Endothelial cell of umbilical vein (primary cell): ENCODE measurements at regions not wholly inside any gene's neighbourhood (a gene's known extent, or its start where the extent isn't known, plus 50 kb on each side); places are given as distances from the start of the nearest gene placed in this dataset.

Experiments used
- BruUV-seq: library from RNA; stranded (reverse); fragments of 400-500 nt; replicated peaks from 2 replicates; lab custom pipeline; 2021; lab: Mats Ljungman, UMichigan
- CTCF ChIA-PET: fragments of 300-600, 350-600 bp; sonication (Branson Sonifier 250); formaldehyde crosslinking; loops from one replicate; lab custom pipeline; 2021; ENCODE audit warnings: antibody characterized with exemption, inconsistent platforms; lab: Charles Lee
- POLR2A ChIA-PET: fragments of 300-600, 350-600 bp; sonication (Branson Sonifier 250); formaldehyde crosslinking; loops from one replicate; lab custom pipeline; 2021; ENCODE audit warnings: antibody characterized with exemption, inconsistent platforms; lab: Charles Lee
- DNase-seq: peaks from one replicate; pipeline ENCODE4 v3.0.0-alpha.2; 2011; ENCODE audit warnings: low read depth, low spot score
- FAIRE-seq: peaks from 2 replicates; lab custom pipeline; 2011; peaks lifted over from hg19 to GRCh38; lab: Jason Lieb, UNC
- H2AFZ ChIP-seq: 2 replicates; pipeline ENCODE4 v1.6.0; 2012; ENCODE audit warnings: low read depth, low read length, control low read depth, inconsistent platforms
- H3K27ac ChIP-seq: 2 replicates; pipeline ENCODE4 v1.5.1; 2011; ENCODE audit warnings: low read depth, mild to moderate bottlenecking, control low read depth, low read length, moderate library complexity; ENCODE audit not compliant: insufficient read depth
- H3K27me3 ChIP-seq, 2 experiments: 2 replicates each; pipeline versions ENCODE4 v1.6.0 to v1.6.1; 2011; ENCODE audit warnings: low read length in 2 of 2, mixed read lengths in 1 of 2; ENCODE audit not compliant: control insufficient read depth in 2 of 2, insufficient read depth in 2 of 2
- H3K36me3 ChIP-seq, 2 experiments: 2 replicates in 1 of 2; 3 replicates in 1 of 2; pipeline ENCODE4 v1.5.1; 2011; ENCODE audit warnings: low read length in 2 of 2, mild to moderate bottlenecking in 1 of 2, moderate library complexity in 1 of 2; ENCODE audit not compliant: control insufficient read depth in 2 of 2, insufficient read depth in 2 of 2; ENCODE audit errors: extremely low read depth in 1 of 2
- H3K4me1 ChIP-seq: 3 replicates; pipeline ENCODE4 v1.5.1; 2011; ENCODE audit warnings: mild to moderate bottlenecking, low read length; ENCODE audit not compliant: control insufficient read depth, insufficient read depth; ENCODE audit errors: extremely low read depth
- H3K4me2 ChIP-seq: 2 replicates; pipeline ENCODE4 v1.6.1; 2011; ENCODE audit warnings: low read length, control low read depth, mixed read lengths; ENCODE audit not compliant: insufficient read depth
- H3K4me3 ChIP-seq, 3 experiments: fragments of 200-600 bp in 1 of 3; sonication (generic), shearing (Covaris generic) in 1 of 3; replicated peaks in 1 of 3; 2 replicates each; pipeline ENCODE4 v1.5.1; 2011 to 2016; ENCODE audit warnings: control low read depth in 3 of 3, low read length in 3 of 3, mild to moderate bottlenecking in 2 of 3, inconsistent platforms in 1 of 3, low read depth in 1 of 3, moderate library complexity in 1 of 3; ENCODE audit not compliant: insufficient read depth in 1 of 3
- H3K79me2 ChIP-seq: 2 replicates; pipeline ENCODE4 v1.6.0; 2012; ENCODE audit warnings: low read length, inconsistent platforms; ENCODE audit not compliant: control insufficient read depth, insufficient read depth
- H3K9ac ChIP-seq: replicated peaks from 2 replicates; pipeline ENCODE3; 2011; ENCODE audit warnings: low read length, control low read depth; ENCODE audit not compliant: insufficient read depth; ENCODE audit errors: extremely low read depth
- H3K9me1 ChIP-seq: replicated peaks from 3 replicates; pipeline ENCODE4 v1.6.0; 2011; ENCODE audit warnings: mild to moderate bottlenecking, low read length; ENCODE audit not compliant: control insufficient read depth, insufficient read depth; ENCODE audit errors: extremely low read depth
- H3K9me3 ChIP-seq: replicated peaks from 2 replicates; pipeline ENCODE4 v1.5.1; 2012; ENCODE audit warnings: low read length, inconsistent platforms; ENCODE audit not compliant: control insufficient read depth, insufficient read depth
- H4K20me1 ChIP-seq: replicated peaks from 2 replicates; pipeline ENCODE3; 2011; ENCODE audit warnings: mild to moderate bottlenecking, low read length; ENCODE audit not compliant: control insufficient read depth, insufficient read depth; ENCODE audit errors: extremely low read depth
- CTCF ChIP-seq, 2 donors: IDR thresholded peaks; 1 replicate in 1 of 2; 2 replicates in 1 of 2; pipeline ENCODE4 v1.5.1; 2011; ENCODE audit warnings: low read length in 2 of 2, mild to moderate bottlenecking in 2 of 2, moderate library complexity in 2 of 2, control low read depth in 1 of 2, inconsistent platforms in 1 of 2, low read depth in 1 of 2; ENCODE audit not compliant: insufficient read depth in 1 of 2; ENCODE audit errors: extremely low read depth in 1 of 2
- EZH2 ChIP-seq: IDR thresholded peaks from 2 replicates; pipeline ENCODE4 v1.6.1; 2012; ENCODE audit warnings: borderline replicate concordance, low read depth, mild to moderate bottlenecking, moderate library complexity, low read length, inconsistent platforms; ENCODE audit not compliant: severe bottlenecking
- JUN ChIP-seq: IDR thresholded peaks from 2 replicates; pipeline ENCODE4 v1.6.1; 2011; ENCODE audit warnings: borderline replicate concordance, low read depth; ENCODE audit not compliant: insufficient read length, insufficient read depth
- MAX ChIP-seq: IDR thresholded peaks from 2 replicates; pipeline ENCODE4 v1.6.1; 2011; ENCODE audit not compliant: insufficient read depth, insufficient read length
- MYC ChIP-seq: IDR thresholded peaks from one replicate; pipeline ENCODE4 v1.6.1; 2011; ENCODE audit warnings: mild to moderate bottlenecking, low read depth, low read length
- POLR2A ChIP-seq: IDR thresholded peaks from 2 replicates; pipeline ENCODE4 v1.6.1; 2012; ENCODE audit warnings: low read depth, mild to moderate bottlenecking, control low read depth, low read length
- POLR2AphosphoS5 ChIP-seq: IDR thresholded peaks from 2 replicates; pipeline ENCODE4 v1.6.1; 2012; ENCODE audit warnings: low read depth, mild to moderate bottlenecking, control low read depth, low read length, moderate library complexity; ENCODE audit not compliant: insufficient read depth
- dilution Hi-C: fragments of 300-500 bp; cut with MboI; formaldehyde crosslinking; loops from one replicate; pipeline ENCODE4 v1.15.0; 2019; ENCODE audit warnings: low sequenced_read_pairs; ENCODE audit not compliant: extremely low pct_ligation_motif_present
- intact Hi-C: fragments of 100-400 bp; cut with micrococcal nuclease; formaldehyde crosslinking; loops from one replicate; pipeline ENCODE4 v1.10.0; 2022

- intact Hi-C loops, result loop anchor here (1.0 to 10.0 kb wide), 2 partner anchors 225 to 324 kb away; partner anchors contain the start of gene INHBB
- Histone ChIP-seq H3K4me1 (peaks cover 7% of the 10 kb centered on the region), H3K9ac (no peak overlapping the region), H4K20me1 (no peaks in the 10 kb centered on the region), H3K9me3 (peaks cover 1% of the 10 kb centered on the region), H3K4me3 (no peak overlapping the region), H2AFZ (no peak overlapping the region), H3K27me3 (peaks cover 2 to 7% of the 10 kb centered on the region in 2 experiments), H3K9me1 (no peaks in the 10 kb centered on the region), H3K79me2 (no peaks in the 10 kb centered on the region), H3K4me2 (no peak overlapping the region), H3K36me3 (no peaks in the 10 kb centered on the region), H3K27ac (no peak overlapping the region)
- no peak for DNase-seq
- ChIA-PET CTCF (interaction anchor here (1.1 to 1.7 kb wide), 5 partner anchors 11 to 328 kb away, joined by 3 to 7 read pairs (median 5); no protein-coding TSS in a partner anchor), POLR2A (no interaction called here)
- no peak for TF ChIP-seq JUN
- no peak for TF ChIP-seq MYC
- TF ChIP-seq POLR2AphosphoS5, result no peak
- no peak for TF ChIP-seq CTCF (IDR thresholded peaks at IDR 0.05; ENCODE audit: extremely low read depth in 1 of 2, insufficient read depth in 1 of 2, low read depth in 1 of 2, low read length in 2 of 2)
- no peak for TF ChIP-seq POLR2A
- TF ChIP-seq MAX, result no peak
- TF ChIP-seq EZH2, result no peak
- dilution Hi-C loops, result no loop called here
- FAIRE-seq, result no peak
- BruUV-seq, result no TSS peak
These were observed 65.7 kb upstream of the GLI2 start for GRCh38 chr2:120669971-120670370.
